HUDEP-2 (cell line): ENCODE measurements at regions not wholly inside any gene's neighbourhood (a gene's known extent, or its start where the extent isn't known, plus 50 kb on each side); places are given as distances from the start of the nearest gene placed in this dataset.

Source experiments
- DNase-seq, 76 experiments: peaks; one replicate each; lab custom pipeline; 2025; ENCODE audit not compliant: unreplicated experiment in 76 of 76; lab: John Stamatoyannopoulos, UW

- no peak for DNase-seq
Observed at GRCh38 chr4:137768196-137768595, 235.9 kb upstream of the PCDH18 start.

- DNase-seq, result no peak
Observed at GRCh38 chr4:137762591-137762990, 230.3 kb upstream of the PCDH18 start.

- DNase-seq, result no peak
Observed at GRCh38 chr4:137754652-137755471, 222.6 kb upstream of the PCDH18 start.

GRCh38 chr4:137749466-137749865 is 217.2 kb upstream of the PCDH18 start:
- DNase-seq, result no peak

- DNase-seq, result no peak
Observed at GRCh38 chr4:137748616-137749015, 216.3 kb upstream of the PCDH18 start.

GRCh38 chr4:137740141-137740540 is 207.8 kb upstream of the PCDH18 start:
- DNase-seq, result no peak

GRCh38 chr4:137739391-137739790 is 207.1 kb upstream of the PCDH18 start:
- DNase-seq, result no peak

GRCh38 chr4:137738375-137738990 is 206.2 kb upstream of the PCDH18 start:
- no peak for DNase-seq

GRCh38 chr4:137735561-137736104 is 203.3 kb upstream of the PCDH18 start:
- DNase-seq, result no peak

- DNase-seq, result peak in 29 of 76 experiments; percentile 0 to 50 (median 6)
Observed at GRCh38 chr4:137733174-137734141, 201.2 kb upstream of the PCDH18 start.

GRCh38 chr4:137722910-137723309 is 190.6 kb upstream of the PCDH18 start:
- no peak for DNase-seq

- no peak for DNase-seq
Observed at GRCh38 chr4:137711502-137711901, 179.2 kb upstream of the PCDH18 start.

- no peak for DNase-seq
Observed at GRCh38 chr4:137707626-137708025, 175.3 kb upstream of the PCDH18 start.

- DNase-seq, result no peak
Observed at GRCh38 chr4:137707102-137707620, 174.9 kb upstream of the PCDH18 start.

GRCh38 chr4:137705171-137705783 is 173.0 kb upstream of the PCDH18 start:
- DNase-seq, result no peak

GRCh38 chr4:137703195-137703594 is 170.9 kb upstream of the PCDH18 start:
- no peak for DNase-seq

GRCh38 chr4:137702512-137702911 is 170.2 kb upstream of the PCDH18 start:
- DNase-seq, result no peak

GRCh38 chr4:137701401-137701800 is 169.1 kb upstream of the PCDH18 start:
- no peak for DNase-seq

- no peak for DNase-seq
Observed at GRCh38 chr4:137700751-137701150, 168.5 kb upstream of the PCDH18 start.

- DNase-seq, result no peak
Observed at GRCh38 chr4:137700072-137700471, 167.8 kb upstream of the PCDH18 start.
